ENCODE measurements at regions not wholly inside any gene's neighbourhood (a gene's known extent, or its start where the extent isn't known, plus 50 kb on each side); places are given as distances from the start of the nearest gene placed in this dataset.

DNA sequence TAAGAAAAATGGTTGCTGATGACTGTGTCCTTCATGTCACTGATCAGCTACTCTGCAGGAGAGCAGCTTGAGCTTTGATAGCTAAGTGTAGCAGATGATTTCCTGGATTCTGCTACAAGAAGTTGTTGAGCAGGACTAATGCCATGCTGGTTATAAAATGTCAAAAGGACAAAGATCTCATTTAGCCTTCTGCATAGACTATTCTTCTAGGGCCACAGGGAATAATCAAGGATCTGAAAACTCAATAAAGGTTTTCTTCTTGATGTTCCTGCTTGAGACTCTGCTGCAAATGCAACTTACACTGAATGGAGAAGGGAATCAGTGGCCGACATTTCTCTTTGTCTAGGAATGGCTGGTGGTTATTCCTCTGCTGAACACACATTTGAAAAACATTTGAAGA, 360.3 kb upstream of the PTCHD4 start:
- no peaks in the 10 kb centered on the region for H3K9me3 Mint-ChIP-seq
- H3K4me1 Mint-ChIP-seq (ENCODE audit: low read depth): no peaks in the 10 kb centered on the region
- H3K27ac Mint-ChIP-seq: no peak overlapping the region
- TF ChIP-seq, protein P1, sequence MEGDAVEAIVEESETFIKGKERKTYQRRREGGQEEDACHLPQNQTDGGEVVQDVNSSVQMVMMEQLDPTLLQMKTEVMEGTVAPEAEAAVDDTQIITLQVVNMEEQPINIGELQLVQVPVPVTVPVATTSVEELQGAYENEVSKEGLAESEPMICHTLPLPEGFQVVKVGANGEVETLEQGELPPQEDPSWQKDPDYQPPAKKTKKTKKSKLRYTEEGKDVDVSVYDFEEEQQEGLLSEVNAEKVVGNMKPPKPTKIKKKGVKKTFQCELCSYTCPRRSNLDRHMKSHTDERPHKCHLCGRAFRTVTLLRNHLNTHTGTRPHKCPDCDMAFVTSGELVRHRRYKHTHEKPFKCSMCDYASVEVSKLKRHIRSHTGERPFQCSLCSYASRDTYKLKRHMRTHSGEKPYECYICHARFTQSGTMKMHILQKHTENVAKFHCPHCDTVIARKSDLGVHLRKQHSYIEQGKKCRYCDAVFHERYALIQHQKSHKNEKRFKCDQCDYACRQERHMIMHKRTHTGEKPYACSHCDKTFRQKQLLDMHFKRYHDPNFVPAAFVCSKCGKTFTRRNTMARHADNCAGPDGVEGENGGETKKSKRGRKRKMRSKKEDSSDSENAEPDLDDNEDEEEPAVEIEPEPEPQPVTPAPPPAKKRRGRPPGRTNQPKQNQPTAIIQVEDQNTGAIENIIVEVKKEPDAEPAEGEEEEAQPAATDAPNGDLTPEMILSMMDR (IDR thresholded peaks at IDR 0.05): no peak
- no peaks in the 10 kb centered on the region for H3K36me3 Mint-ChIP-seq (ENCODE audit: low read depth)
- no peak overlapping the region for H3K4me3 Mint-ChIP-seq
- peaks cover 2% of the 10 kb centered on the region; the same call in 1 of the 2 replicates for H3K27me3 Mint-ChIP-seq (ENCODE audit: insufficient read depth)
- DNase-seq: no peak

DNA sequence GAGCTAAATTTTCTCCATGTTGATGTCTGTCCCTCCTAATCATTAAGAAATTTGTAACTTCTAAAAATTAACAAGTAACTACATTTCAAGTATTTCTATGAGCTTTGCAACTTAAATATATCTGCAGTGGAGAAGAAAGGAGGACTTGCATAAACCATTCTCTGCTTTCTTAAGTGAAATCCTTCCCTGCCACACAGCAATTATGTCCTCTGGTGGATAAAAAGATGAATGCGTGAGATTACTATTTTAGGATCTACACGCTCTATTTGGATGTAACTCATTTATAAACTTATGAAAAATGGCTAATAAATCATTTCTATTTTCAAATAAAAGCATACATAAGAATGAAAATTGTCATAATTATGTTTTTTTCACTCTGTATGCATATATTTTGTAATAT, 338.0 kb upstream of the PTCHD4 start:
- Mint-ChIP-seq H3K4me3 (no peak overlapping the region), H3K4me1 (ENCODE audit: low read depth) (no peaks in the 10 kb centered on the region), H3K27me3 (ENCODE audit: insufficient read depth) (no peaks in the 10 kb centered on the region; the same call in 1 of the 2 replicates), H3K27ac (no peak overlapping the region), H3K36me3 (ENCODE audit: low read depth) (peaks cover 6% of the 10 kb centered on the region; the same call in 1 of the 2 replicates), H3K9me3 (peaks cover 10% of the 10 kb centered on the region)
- no peak for DNase-seq
- TF ChIP-seq, protein P1 (IDR thresholded peaks at IDR 0.05): peak; percentile 58

DNA sequence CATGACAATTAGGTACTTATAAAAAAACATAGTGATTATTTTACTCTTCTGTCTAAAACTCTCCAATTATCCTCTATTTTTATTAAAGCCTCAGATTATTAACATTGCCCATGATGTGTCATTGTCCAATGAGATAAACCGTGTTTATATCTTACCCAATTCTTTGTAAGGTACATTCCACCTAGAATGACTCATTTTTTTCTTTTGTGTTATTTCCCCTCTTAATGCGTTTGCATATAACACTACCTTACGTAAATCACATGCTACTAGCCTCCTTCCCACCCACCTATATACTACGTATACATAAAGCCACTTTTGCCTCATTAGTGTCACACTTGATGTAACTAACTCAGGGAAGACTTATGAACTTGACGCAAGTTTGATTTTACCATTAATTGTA, 336.3 kb upstream of the PTCHD4 start:
- no peak overlapping the region for H3K27ac Mint-ChIP-seq
- H3K36me3 Mint-ChIP-seq (ENCODE audit: low read depth): peaks cover 6% of the 10 kb centered on the region; the same call in 1 of the 2 replicates

DNA sequence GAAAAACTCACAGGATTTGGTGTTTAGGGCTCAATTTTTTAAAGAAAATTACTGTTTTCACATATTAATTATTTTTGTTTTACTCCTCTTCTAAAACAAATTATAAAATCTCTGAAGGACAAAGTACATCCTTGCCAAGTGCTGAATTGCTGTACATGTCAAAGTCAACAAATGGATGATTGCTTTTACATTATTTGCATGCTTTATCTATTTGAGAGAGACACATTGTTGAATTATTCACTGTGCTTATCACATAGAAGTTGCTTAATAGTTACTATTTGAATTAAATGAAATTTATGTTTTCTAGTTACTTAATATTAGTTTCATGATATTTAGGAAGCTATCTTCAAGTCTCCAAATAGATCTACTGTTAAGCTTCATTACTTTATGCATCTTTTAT, 318.6 kb upstream of the PTCHD4 start:
- H3K27me3 Mint-ChIP-seq (ENCODE audit: insufficient read depth): peaks cover 3% of the 10 kb centered on the region; the same call in 1 of the 2 replicates
- no peak for DNase-seq
- H3K4me1 Mint-ChIP-seq (ENCODE audit: low read depth): peaks cover 78% of the 10 kb centered on the region
- TF ChIP-seq, protein P1 (IDR thresholded peaks at IDR 0.05): no peak
- peaks cover 4% of the 10 kb centered on the region; the same call in 1 of the 2 replicates for H3K36me3 Mint-ChIP-seq (ENCODE audit: low read depth)
- H3K4me3 Mint-ChIP-seq: 0 out of 2 replicates have a peak overlapping the region, but pooled peaks have one; percentile 0
- H3K27ac Mint-ChIP-seq: peak overlapping the region; percentile 10
- H3K9me3 Mint-ChIP-seq: no peaks in the 10 kb centered on the region

More for the DNA sequence above, 336.3 kb upstream of the PTCHD4 start:
- no peak for DNase-seq
- TF ChIP-seq, protein P1 (IDR thresholded peaks at IDR 0.05): no peak
- no peaks in the 10 kb centered on the region for H3K4me1 Mint-ChIP-seq (ENCODE audit: low read depth)
- H3K27me3 Mint-ChIP-seq (ENCODE audit: insufficient read depth): no peaks in the 10 kb centered on the region; the same call in 1 of the 2 replicates
- H3K4me3 Mint-ChIP-seq: no peak overlapping the region
- peaks cover 10% of the 10 kb centered on the region for H3K9me3 Mint-ChIP-seq

DNA sequence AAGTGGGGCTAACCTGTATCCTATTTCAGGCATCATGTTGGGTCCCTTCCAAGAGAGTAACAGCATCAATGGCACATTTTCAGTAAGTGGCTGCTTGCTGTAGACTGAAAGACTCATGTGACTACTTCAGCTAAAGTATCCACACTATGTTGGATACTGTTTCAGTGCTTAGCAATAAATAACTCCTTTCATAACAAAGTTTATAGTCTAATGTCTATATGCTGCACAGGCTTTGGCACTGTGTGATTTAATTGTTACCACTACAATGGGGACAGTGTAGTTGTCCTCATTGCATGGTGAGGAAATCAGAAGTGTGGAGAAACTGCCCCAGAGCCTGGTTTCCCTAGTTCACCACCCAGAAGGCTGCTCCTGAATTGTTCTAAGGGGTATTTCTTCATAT, 318.0 kb upstream of the PTCHD4 start:
- Mint-ChIP-seq H3K36me3 (ENCODE audit: low read depth) (peaks cover 9% of the 10 kb centered on the region; the same call in 1 of the 2 replicates), H3K9me3 (no peaks in the 10 kb centered on the region), H3K4me1 (ENCODE audit: low read depth) (peaks cover 84% of the 10 kb centered on the region), H3K27ac (peak overlapping the region; percentile 10), H3K27me3 (ENCODE audit: insufficient read depth) (peaks cover 3% of the 10 kb centered on the region; the same call in 1 of the 2 replicates), H3K4me3 (0 out of 2 replicates have a peak overlapping the region, but pooled peaks have one; percentile 0)
- DNase-seq: no peak
- TF ChIP-seq, protein P1 (IDR thresholded peaks at IDR 0.05): no peak
